IPS-18c (cell line): ENCODE measurements at regions not wholly inside any gene's neighbourhood (a gene's known extent, or its start where the extent isn't known, plus 50 kb on each side); places are given as distances from the start of the nearest gene placed in this dataset.

Source experiments
- H3K4me3 ChIP-seq: 2 replicates; pipeline ENCODE4 v1.7.0; 2013; ENCODE audit warnings: low read depth, mild to moderate bottlenecking, low read length, moderate library complexity; ENCODE audit not compliant: insufficient read depth
- H3K9me3 ChIP-seq: one replicate; pipeline ENCODE4 v1.6.1; 2013; ENCODE audit warnings: mild to moderate bottlenecking, low read length, moderate library complexity; ENCODE audit not compliant: control insufficient read depth, insufficient read depth

- no peak overlapping the region for H3K4me3 ChIP-seq
- no peaks in the 10 kb centered on the region for H3K9me3 ChIP-seq
Measured at GRCh38 chr3:29079358-29079757, 201.5 kb upstream of the RBMS3 start.

GRCh38 chr3:29080967-29081366, 199.9 kb upstream of the RBMS3 start:
- H3K9me3 ChIP-seq: no peaks in the 10 kb centered on the region
- H3K4me3 ChIP-seq: no peak overlapping the region

GRCh38 chr3:29083081-29083480, 197.8 kb upstream of the RBMS3 start:
- H3K9me3 ChIP-seq: no peaks in the 10 kb centered on the region
- H3K4me3 ChIP-seq: no peak overlapping the region

GRCh38 chr3:29083676-29084075, 197.2 kb upstream of the RBMS3 start:
- Histone ChIP-seq H3K9me3 (no peaks in the 10 kb centered on the region), H3K4me3 (no peak overlapping the region)

- no peak overlapping the region for H3K4me3 ChIP-seq
- no peaks in the 10 kb centered on the region for H3K9me3 ChIP-seq
Measured at GRCh38 chr3:29088579-29088978, 192.3 kb upstream of the RBMS3 start.

- no peaks in the 10 kb centered on the region for H3K9me3 ChIP-seq
- H3K4me3 ChIP-seq: no peak overlapping the region
Measured at GRCh38 chr3:29090912-29091597, 189.8 kb upstream of the RBMS3 start.

- Histone ChIP-seq H3K4me3 (no peak overlapping the region), H3K9me3 (no peaks in the 10 kb centered on the region)
Measured at GRCh38 chr3:29091599-29092189, 189.2 kb upstream of the RBMS3 start.

GRCh38 chr3:29092348-29092747, 188.5 kb upstream of the RBMS3 start:
- Histone ChIP-seq H3K9me3 (no peaks in the 10 kb centered on the region), H3K4me3 (no peak overlapping the region)

GRCh38 chr3:29099296-29099695, 181.6 kb upstream of the RBMS3 start:
- Histone ChIP-seq H3K4me3 (no peak overlapping the region), H3K9me3 (no peaks in the 10 kb centered on the region)

GRCh38 chr3:29099775-29100174, 181.1 kb upstream of the RBMS3 start:
- H3K4me3 ChIP-seq: no peak overlapping the region
- H3K9me3 ChIP-seq: no peaks in the 10 kb centered on the region

GRCh38 chr3:29100292-29100691, 180.6 kb upstream of the RBMS3 start:
- no peaks in the 10 kb centered on the region for H3K9me3 ChIP-seq
- H3K4me3 ChIP-seq: no peak overlapping the region

- Histone ChIP-seq H3K4me3 (no peak overlapping the region), H3K9me3 (no peaks in the 10 kb centered on the region)
Measured at GRCh38 chr3:29128001-29128400, 152.9 kb upstream of the RBMS3 start.

- H3K9me3 ChIP-seq: no peaks in the 10 kb centered on the region
- no peak overlapping the region for H3K4me3 ChIP-seq
Measured at GRCh38 chr3:29137601-29138000, 143.3 kb upstream of the RBMS3 start.

GRCh38 chr3:29138171-29138570, 142.7 kb upstream of the RBMS3 start:
- no peaks in the 10 kb centered on the region for H3K9me3 ChIP-seq
- H3K4me3 ChIP-seq: no peak overlapping the region

- Histone ChIP-seq H3K9me3 (no peaks in the 10 kb centered on the region), H3K4me3 (no peak overlapping the region)
Measured at GRCh38 chr3:29140666-29141065, 140.2 kb upstream of the RBMS3 start.

GRCh38 chr3:29141197-29141917, 139.5 kb upstream of the RBMS3 start:
- Histone ChIP-seq H3K4me3 (no peak overlapping the region), H3K9me3 (no peaks in the 10 kb centered on the region)

GRCh38 chr3:29141918-29142275, 139.0 kb upstream of the RBMS3 start:
- Histone ChIP-seq H3K9me3 (no peaks in the 10 kb centered on the region), H3K4me3 (no peak overlapping the region)

- Histone ChIP-seq H3K9me3 (no peaks in the 10 kb centered on the region), H3K4me3 (no peak overlapping the region)
Measured at GRCh38 chr3:29143151-29143550, 137.7 kb upstream of the RBMS3 start.
